ENCODE measurements at regions not wholly inside any gene's neighbourhood (a gene's known extent, or its start where the extent isn't known, plus 50 kb on each side); places are given as distances from the start of the nearest gene placed in this dataset.

GRCh38 chr2:54392555-54393324 lies 63.4 kb upstream of the SPTBN1 start:
- DNase-seq, result no peak

GRCh38 chr2:54394392-54394791 lies 61.7 kb upstream of the SPTBN1 start:
- DNase-seq, result peak; percentile 17

GRCh38 chr2:54396107-54396506 lies 60.0 kb upstream of the SPTBN1 start:
- no peak for DNase-seq

GRCh38 chr2:54396798-54397197 lies 59.3 kb upstream of the SPTBN1 start:
- no peak for DNase-seq

- no peak for DNase-seq
Measured at GRCh38 chr2:54397426-54397825, 58.7 kb upstream of the SPTBN1 start.

- no peak for DNase-seq
Measured at GRCh38 chr2:54401554-54401953, 54.6 kb upstream of the SPTBN1 start.

- DNase-seq, result no peak
Measured at GRCh38 chr2:54402350-54402749, 53.8 kb upstream of the SPTBN1 start.

GRCh38 chr2:54403512-54404238 lies 52.5 kb upstream of the SPTBN1 start:
- no peak for DNase-seq

GRCh38 chr2:54404270-54404669 lies 51.9 kb upstream of the SPTBN1 start:
- DNase-seq, result peak; percentile 8

- DNase-seq, result no peak
Measured at GRCh38 chr2:54406031-54406430, 50.1 kb upstream of the SPTBN1 start.
